ENCODE measurements at regions not wholly inside any gene's neighbourhood (a gene's known extent, or its start where the extent isn't known, plus 50 kb on each side); places are given as distances from the start of the nearest gene placed in this dataset.

DNA sequence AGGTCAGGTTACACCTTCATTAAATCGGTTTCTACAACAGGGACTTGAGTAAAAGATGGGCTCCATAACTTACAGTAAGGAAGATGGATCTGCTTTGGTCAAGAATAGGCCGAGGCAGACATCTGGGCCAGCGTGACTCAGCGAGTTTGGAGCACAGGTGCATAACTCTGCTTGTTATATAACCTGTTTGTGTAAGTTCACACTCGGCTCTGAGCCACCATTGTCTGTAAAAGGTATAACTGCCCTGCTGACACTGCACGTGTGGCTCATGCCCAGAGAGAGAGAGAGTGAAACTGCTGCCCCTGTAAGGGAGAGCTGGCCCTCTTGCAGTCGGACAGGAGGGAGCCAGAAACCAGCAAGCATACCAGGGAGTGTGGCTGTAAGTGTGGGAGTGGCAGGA is 737.9 kb upstream of the SLC35B3 start:
- TF ChIP-seq, protein P1, sequence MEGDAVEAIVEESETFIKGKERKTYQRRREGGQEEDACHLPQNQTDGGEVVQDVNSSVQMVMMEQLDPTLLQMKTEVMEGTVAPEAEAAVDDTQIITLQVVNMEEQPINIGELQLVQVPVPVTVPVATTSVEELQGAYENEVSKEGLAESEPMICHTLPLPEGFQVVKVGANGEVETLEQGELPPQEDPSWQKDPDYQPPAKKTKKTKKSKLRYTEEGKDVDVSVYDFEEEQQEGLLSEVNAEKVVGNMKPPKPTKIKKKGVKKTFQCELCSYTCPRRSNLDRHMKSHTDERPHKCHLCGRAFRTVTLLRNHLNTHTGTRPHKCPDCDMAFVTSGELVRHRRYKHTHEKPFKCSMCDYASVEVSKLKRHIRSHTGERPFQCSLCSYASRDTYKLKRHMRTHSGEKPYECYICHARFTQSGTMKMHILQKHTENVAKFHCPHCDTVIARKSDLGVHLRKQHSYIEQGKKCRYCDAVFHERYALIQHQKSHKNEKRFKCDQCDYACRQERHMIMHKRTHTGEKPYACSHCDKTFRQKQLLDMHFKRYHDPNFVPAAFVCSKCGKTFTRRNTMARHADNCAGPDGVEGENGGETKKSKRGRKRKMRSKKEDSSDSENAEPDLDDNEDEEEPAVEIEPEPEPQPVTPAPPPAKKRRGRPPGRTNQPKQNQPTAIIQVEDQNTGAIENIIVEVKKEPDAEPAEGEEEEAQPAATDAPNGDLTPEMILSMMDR (IDR thresholded peaks at IDR 0.05; ENCODE audit: insufficient read depth, low read depth, low read length): no peak
- TF ChIP-seq EZH2 (IDR thresholded peaks at IDR 0.05; ENCODE audit: insufficient read depth, low read length): no peak
